ENCODE measurements at regions not wholly inside any gene's neighbourhood (a gene's known extent, or its start where the extent isn't known, plus 50 kb on each side); places are given as distances from the start of the nearest gene placed in this dataset.

DNA sequence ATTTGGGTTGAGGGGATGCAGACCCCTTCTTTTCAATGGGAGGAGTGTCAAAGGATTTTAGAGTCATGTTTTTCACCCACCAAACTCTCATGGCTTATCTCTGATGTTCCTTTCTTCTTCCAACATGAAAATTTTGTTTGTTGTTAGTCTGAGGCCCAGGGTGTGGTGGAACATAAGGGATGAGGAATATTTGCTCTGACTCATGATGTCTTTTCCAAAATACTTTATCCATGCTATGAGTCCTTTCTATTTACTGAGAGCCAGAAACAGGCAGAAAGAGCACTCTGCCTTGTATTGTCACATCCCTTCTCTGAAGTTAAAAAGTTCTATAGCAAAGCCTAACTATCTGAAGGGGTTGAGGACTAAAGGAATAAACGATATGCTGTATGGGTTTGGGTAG lies 61.6 kb upstream of the GYPA start:
- TF ChIP-seq POLR2AphosphoS5 (IDR thresholded peaks at IDR 0.05) (no peak), POLR2A (IDR thresholded peaks at IDR 0.05) (no peak), EP300 (IDR thresholded peaks at IDR 0.05) (no peak)
- no peak for ATAC-seq
- Histone ChIP-seq H3K36me3 (no peaks in the 10 kb centered on the region), H3K9me3 (no peaks in the 10 kb centered on the region), H3K4me1 (no peaks in the 10 kb centered on the region), H3K27me3 (no peaks in the 10 kb centered on the region), H3K27ac (no peak overlapping the region), H3K4me3 (no peak overlapping the region)
- 0 to 89% methylated on average over 1 of the region's 1 CpG for WGBS, 2 donors (ENCODE audit: low coverage in 1 of 2)

DNA sequence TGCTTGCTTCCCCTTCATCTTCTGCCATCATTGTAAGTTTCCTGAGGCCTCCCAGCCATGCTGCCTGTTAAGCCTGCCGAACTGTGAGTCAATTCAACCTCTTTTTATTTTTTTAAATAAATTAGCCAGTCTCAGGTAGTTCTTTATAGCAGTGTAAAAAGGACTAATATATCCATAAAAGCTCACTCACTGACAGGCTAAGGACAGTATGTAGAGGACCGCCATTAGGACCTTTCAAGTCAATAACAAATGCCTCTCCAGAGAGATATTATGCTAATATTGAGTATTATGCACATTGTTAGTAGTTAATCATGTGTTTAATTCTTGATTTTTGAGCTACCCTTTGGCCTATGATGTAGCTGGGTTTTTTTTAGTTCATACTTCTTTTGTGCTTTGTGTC lies 62.6 kb upstream of the GYPA start:
- Histone ChIP-seq H3K4me3 (no peak overlapping the region), H3K4me1 (no peaks in the 10 kb centered on the region), H3K9me3 (no peaks in the 10 kb centered on the region), H3K27me3 (no peaks in the 10 kb centered on the region), H3K36me3 (no peaks in the 10 kb centered on the region), H3K27ac (no peak overlapping the region)
- TF ChIP-seq EP300 (IDR thresholded peaks at IDR 0.05) (no peak), POLR2A (IDR thresholded peaks at IDR 0.05) (no peak), CTCF (IDR thresholded peaks at IDR 0.05) (no peak), POLR2AphosphoS5 (IDR thresholded peaks at IDR 0.05) (no peak)
- ATAC-seq = no peak
- WGBS, 2 donors (ENCODE audit: low coverage in 1 of 2) = 83 to 100% methylated on average over 2 of the region's 2 CpGs

- H3K4me3 ChIP-seq = no peak overlapping the region
- no peaks in the 10 kb centered on the region for H3K9me3 ChIP-seq
- no peaks in the 10 kb centered on the region for H3K36me3 ChIP-seq
- ATAC-seq = no peak
- no peaks in the 10 kb centered on the region for H3K27me3 ChIP-seq
- no peak overlapping the region for H3K27ac ChIP-seq
- no peaks in the 10 kb centered on the region for H3K4me1 ChIP-seq
- TF ChIP-seq CTCF (IDR thresholded peaks at IDR 0.05) (no peak), POLR2AphosphoS5 (IDR thresholded peaks at IDR 0.05) (no peak), EP300 (IDR thresholded peaks at IDR 0.05) (no peak), POLR2A (IDR thresholded peaks at IDR 0.05) (no peak)
Observed at GRCh38 chr4:144204431-144204830, 63.9 kb upstream of the GYPA start.

GRCh38 chr4:144206711-144207110 lies 66.2 kb upstream of the GYPA start:
- WGBS, 2 donors (ENCODE audit: low coverage in 1 of 2) = 38 to 50% methylated on average over 1 of the region's 1 CpG
- ATAC-seq = no peak
- Histone ChIP-seq H3K4me1 (no peaks in the 10 kb centered on the region), H3K9me3 (no peaks in the 10 kb centered on the region), H3K27me3 (no peaks in the 10 kb centered on the region), H3K27ac (no peak overlapping the region), H3K4me3 (no peak overlapping the region), H3K36me3 (no peaks in the 10 kb centered on the region)
- TF ChIP-seq EP300 (IDR thresholded peaks at IDR 0.05) (no peak), POLR2A (IDR thresholded peaks at IDR 0.05) (no peak), CTCF (IDR thresholded peaks at IDR 0.05) (no peak), POLR2AphosphoS5 (IDR thresholded peaks at IDR 0.05) (no peak)

DNA sequence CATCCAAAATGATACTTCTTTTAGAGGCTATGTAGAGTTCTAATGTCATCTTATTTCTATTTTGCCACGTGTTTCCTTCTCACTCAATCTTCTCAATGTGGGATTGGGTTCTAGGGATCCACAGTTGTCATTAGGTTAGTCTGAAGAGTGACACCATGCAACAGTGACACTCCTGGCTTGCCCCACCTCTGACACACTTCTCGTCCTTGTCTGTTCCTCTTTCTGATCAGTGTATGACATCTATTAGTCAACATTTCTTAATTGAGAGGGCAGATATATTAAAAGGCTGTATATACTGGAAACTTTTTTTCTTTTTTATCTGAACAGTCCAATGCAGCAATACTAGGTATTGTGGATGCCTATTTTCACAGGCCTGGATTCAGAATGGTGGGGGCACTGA lies 67.6 kb upstream of the GYPA start:
- TF ChIP-seq CTCF (IDR thresholded peaks at IDR 0.05) = no peak
- TF ChIP-seq POLR2A (IDR thresholded peaks at IDR 0.05) = no peak
- TF ChIP-seq POLR2AphosphoS5 (IDR thresholded peaks at IDR 0.05) = no peak
- TF ChIP-seq EP300 (IDR thresholded peaks at IDR 0.05) = no peak
- Histone ChIP-seq H3K9me3 (no peaks in the 10 kb centered on the region), H3K27ac (no peak overlapping the region), H3K36me3 (no peaks in the 10 kb centered on the region), H3K27me3 (no peaks in the 10 kb centered on the region), H3K4me1 (no peaks in the 10 kb centered on the region), H3K4me3 (no peak overlapping the region)
- no peak for ATAC-seq
- 63 to 73% methylated on average over 2 of the region's 2 CpGs for WGBS, 2 donors (ENCODE audit: low coverage in 1 of 2)

DNA sequence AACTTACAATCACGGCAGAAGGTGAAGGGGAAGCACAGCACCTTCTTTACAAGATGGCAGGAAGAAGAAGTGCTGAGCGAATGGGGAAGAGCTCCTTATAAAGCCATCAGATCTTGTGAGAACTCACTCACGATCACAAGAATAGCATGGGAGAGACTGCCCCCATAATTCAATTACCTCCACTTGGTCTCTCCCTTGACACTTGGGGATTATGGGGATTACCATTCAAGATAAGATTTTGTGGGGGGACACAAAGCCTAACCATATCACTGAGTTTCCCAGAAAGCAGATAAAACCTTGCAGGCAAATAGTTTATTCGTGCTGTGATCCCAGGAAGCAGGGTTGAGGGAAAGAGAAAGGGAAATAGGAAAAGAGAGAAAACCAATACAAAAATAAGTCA lies 69.0 kb upstream of the GYPA start:
- no peak overlapping the region for H3K4me3 ChIP-seq
- no peaks in the 10 kb centered on the region for H3K9me3 ChIP-seq
- no peaks in the 10 kb centered on the region for H3K4me1 ChIP-seq
- H3K27me3 ChIP-seq = no peaks in the 10 kb centered on the region
- no peak for ATAC-seq
- WGBS, 2 donors (ENCODE audit: low coverage in 1 of 2) = 77 to 89% methylated on average over 4 of the region's 4 CpGs
- TF ChIP-seq POLR2AphosphoS5 (IDR thresholded peaks at IDR 0.05) (no peak), POLR2A (IDR thresholded peaks at IDR 0.05) (no peak), CTCF (IDR thresholded peaks at IDR 0.05) (no peak), EP300 (IDR thresholded peaks at IDR 0.05) (no peak)
- no peak overlapping the region for H3K27ac ChIP-seq
- no peaks in the 10 kb centered on the region for H3K36me3 ChIP-seq
